ENCODE measurements at regions not wholly inside any gene's neighbourhood (a gene's known extent, or its start where the extent isn't known, plus 50 kb on each side); places are given as distances from the start of the nearest gene placed in this dataset.

- H3K9me3 ChIP-seq (ENCODE audit: low read length): peaks cover 10% of the 10 kb centered on the region
- no peak overlapping the region for H3K4me3 ChIP-seq (ENCODE audit: low read length)
- TF ChIP-seq EP300 (conservative IDR thresholded peaks at IDR 0.05; ENCODE audit: poor library complexity, severe bottlenecking): no peak
- TF ChIP-seq REST (IDR thresholded peaks at IDR 0.05; ENCODE audit: borderline replicate concordance): no peak
- TF ChIP-seq MXI1 (conservative IDR thresholded peaks at IDR 0.05; ENCODE audit: poor library complexity, severe bottlenecking): no peak
- no peak for TF ChIP-seq TAF1 (IDR thresholded peaks at IDR 0.05; ENCODE audit: low read depth)
- no peak for TF ChIP-seq EZH2 (IDR thresholded peaks at IDR 0.05; ENCODE audit: borderline replicate concordance, insufficient read depth, low read length, poor library complexity, severe bottlenecking)
- TF ChIP-seq POLR2AphosphoS5 (IDR thresholded peaks at IDR 0.05): no peak
- TF ChIP-seq RAD21 (conservative IDR thresholded peaks at IDR 0.05): no peak
- TF ChIP-seq SMC3 (conservative IDR thresholded peaks at IDR 0.05; ENCODE audit: poor library complexity): no peak
- H3K27ac ChIP-seq (ENCODE audit: low read length): no peak overlapping the region
- no peak overlapping the region for H2AFZ ChIP-seq (ENCODE audit: low read depth, low read length)
- no peaks in the 10 kb centered on the region for H3K36me3 ChIP-seq (ENCODE audit: insufficient read depth, low read length)
- H3K4me2 ChIP-seq (ENCODE audit: low read length): no peak overlapping the region
- no peaks in the 10 kb centered on the region for H3K27me3 ChIP-seq (ENCODE audit: insufficient read depth, low read depth, low read length)
- H4K20me1 ChIP-seq (ENCODE audit: insufficient read depth): no peaks in the 10 kb centered on the region
- H3K79me2 ChIP-seq (replicated peaks; ENCODE audit: insufficient read depth, low read length): no peaks in the 10 kb centered on the region
- no peaks in the 10 kb centered on the region for H3F3A ChIP-seq (ENCODE audit: insufficient read depth, low read length, poor library complexity, severe bottlenecking)
- H3K9me2 ChIP-seq (ENCODE audit: insufficient read depth, low read length): no peaks in the 10 kb centered on the region
- no peak overlapping the region for H3K9ac ChIP-seq (ENCODE audit: low read length)
Observed at GRCh38 chr3:194879991-194880939, 194.6 kb downstream of the FAM43A start.

DNA sequence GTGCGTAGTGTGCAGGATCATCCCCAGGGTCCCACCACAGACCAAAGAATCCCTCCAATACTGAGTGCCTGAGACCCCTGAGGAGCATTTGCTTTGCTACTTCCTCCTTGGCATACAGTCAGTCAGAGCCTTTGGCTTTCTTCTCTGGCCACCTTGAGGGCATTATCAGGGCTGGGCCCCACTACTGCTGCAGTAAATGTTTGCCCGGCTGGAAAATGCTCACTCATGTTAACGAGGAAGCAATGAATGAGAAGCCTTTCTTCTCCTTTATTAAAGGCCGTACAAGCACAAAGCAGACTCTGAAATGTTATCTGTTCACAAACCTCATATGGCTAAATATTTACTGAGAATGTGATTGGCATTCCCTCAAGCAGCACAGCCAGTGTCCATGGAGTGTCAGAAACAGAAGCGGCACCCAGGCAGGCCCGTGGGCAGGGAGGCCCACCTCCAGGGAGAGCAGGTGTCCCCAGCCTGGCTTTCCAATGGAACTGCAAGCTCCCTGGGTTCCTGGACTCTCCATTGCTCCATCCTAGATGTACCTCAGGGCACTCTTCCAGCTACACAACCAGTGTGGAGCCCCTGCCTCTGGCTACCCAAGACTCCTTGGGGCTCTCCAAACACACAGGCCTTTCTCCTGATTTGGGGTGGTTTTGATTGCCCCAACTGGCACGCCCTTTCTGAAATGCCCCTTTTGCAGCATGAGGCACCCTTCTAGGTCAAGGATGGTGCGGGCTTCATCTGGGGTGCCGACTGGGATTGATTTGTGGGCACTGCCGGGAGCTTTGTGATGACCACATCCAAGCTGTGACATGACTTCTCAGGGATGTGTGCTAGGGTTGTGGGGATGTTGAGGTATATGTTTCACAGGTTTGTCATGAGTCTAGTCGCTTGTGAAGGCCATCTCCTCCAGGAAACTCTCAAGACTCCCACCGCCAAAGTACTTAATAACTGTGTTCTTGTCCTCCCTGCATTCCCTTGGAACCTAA lies 195.6 kb downstream of the FAM43A start:
- TF ChIP-seq TAF1 (IDR thresholded peaks at IDR 0.05; ENCODE audit: low read depth) (no peak), POLR2AphosphoS5 (IDR thresholded peaks at IDR 0.05) (no peak), EP300 (conservative IDR thresholded peaks at IDR 0.05; ENCODE audit: poor library complexity, severe bottlenecking) (no peak), REST (IDR thresholded peaks at IDR 0.05; ENCODE audit: borderline replicate concordance) (no peak), MXI1 (conservative IDR thresholded peaks at IDR 0.05; ENCODE audit: poor library complexity, severe bottlenecking) (no peak), EZH2 (IDR thresholded peaks at IDR 0.05; ENCODE audit: borderline replicate concordance, insufficient read depth, low read length, poor library complexity, severe bottlenecking) (no peak), SMC3 (conservative IDR thresholded peaks at IDR 0.05; ENCODE audit: poor library complexity) (no peak), RAD21 (conservative IDR thresholded peaks at IDR 0.05) (no peak)
- TF ChIP-seq, protein P1, sequence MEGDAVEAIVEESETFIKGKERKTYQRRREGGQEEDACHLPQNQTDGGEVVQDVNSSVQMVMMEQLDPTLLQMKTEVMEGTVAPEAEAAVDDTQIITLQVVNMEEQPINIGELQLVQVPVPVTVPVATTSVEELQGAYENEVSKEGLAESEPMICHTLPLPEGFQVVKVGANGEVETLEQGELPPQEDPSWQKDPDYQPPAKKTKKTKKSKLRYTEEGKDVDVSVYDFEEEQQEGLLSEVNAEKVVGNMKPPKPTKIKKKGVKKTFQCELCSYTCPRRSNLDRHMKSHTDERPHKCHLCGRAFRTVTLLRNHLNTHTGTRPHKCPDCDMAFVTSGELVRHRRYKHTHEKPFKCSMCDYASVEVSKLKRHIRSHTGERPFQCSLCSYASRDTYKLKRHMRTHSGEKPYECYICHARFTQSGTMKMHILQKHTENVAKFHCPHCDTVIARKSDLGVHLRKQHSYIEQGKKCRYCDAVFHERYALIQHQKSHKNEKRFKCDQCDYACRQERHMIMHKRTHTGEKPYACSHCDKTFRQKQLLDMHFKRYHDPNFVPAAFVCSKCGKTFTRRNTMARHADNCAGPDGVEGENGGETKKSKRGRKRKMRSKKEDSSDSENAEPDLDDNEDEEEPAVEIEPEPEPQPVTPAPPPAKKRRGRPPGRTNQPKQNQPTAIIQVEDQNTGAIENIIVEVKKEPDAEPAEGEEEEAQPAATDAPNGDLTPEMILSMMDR (IDR thresholded peaks at IDR 0.05; ENCODE audit: poor library complexity, severe bottlenecking): no peak
- no peaks in the 10 kb centered on the region for H3K36me3 ChIP-seq (ENCODE audit: insufficient read depth, low read length)
- no peaks in the 10 kb centered on the region for H3K79me2 ChIP-seq (replicated peaks; ENCODE audit: insufficient read depth, low read length)
- H3K27me3 ChIP-seq (ENCODE audit: insufficient read depth, low read depth, low read length): no peaks in the 10 kb centered on the region
- H3K4me2 ChIP-seq (ENCODE audit: low read length): no peak overlapping the region
- no peak overlapping the region for H3K9ac ChIP-seq (ENCODE audit: low read length)
- no peak overlapping the region for H3K27ac ChIP-seq (ENCODE audit: low read length)
- H3K9me3 ChIP-seq (ENCODE audit: low read length): peaks cover 10% of the 10 kb centered on the region
- H3F3A ChIP-seq (ENCODE audit: insufficient read depth, low read length, poor library complexity, severe bottlenecking): no peaks in the 10 kb centered on the region
- no peak overlapping the region for H2AFZ ChIP-seq (ENCODE audit: low read depth, low read length)
- H3K9me2 ChIP-seq (ENCODE audit: insufficient read depth, low read length): no peaks in the 10 kb centered on the region
- no peaks in the 10 kb centered on the region for H4K20me1 ChIP-seq (ENCODE audit: insufficient read depth)
- H3K4me3 ChIP-seq (ENCODE audit: low read length): no peak overlapping the region
